K562 (cell line): ENCODE measurements at regions not wholly inside any gene's neighbourhood (a gene's known extent, or its start where the extent isn't known, plus 50 kb on each side); places are given as distances from the start of the nearest gene placed in this dataset.
"Not testable (repeated sequence)": the region's sequence is repeated elsewhere in the genome, so short reads cannot be mapped to it uniquely, and the experiment has no call there.

Source experiments
- ATAC-seq: fragments of 200-7000 bp; cut with Tn5 transposase; 3 replicates; pipeline ENCODE4 v1.9.1; 2020; ENCODE audit warnings: moderate library complexity
- BruUV-seq: library from RNA; stranded (reverse); fragments of 400-500 nt; replicated peaks from 2 replicates; lab custom pipeline; 2021; lab: Mats Ljungman, UMichigan
- CTCF ChIA-PET: fragments of 300-600 bp; formaldehyde crosslinking; extraction: SDS; loops from one replicate; lab custom pipeline; 2021; ENCODE audit warnings: low intra/inter-chr PET ratio; lab: Yijun Ruan, JAX
- POLR2A ChIA-PET: fragments of 300-600, 350-650 bp; sonication (Branson Sonifier 250); formaldehyde crosslinking; extraction: SDS; loops from one replicate; lab custom pipeline; 2021; ENCODE audit warnings: antibody characterized with exemption, inconsistent platforms; lab: Yijun Ruan, JAX
- DNase-seq, 4 experiments: peaks; one replicate each; pipeline versions ENCODE4 v3.0.0 to v3.0.0-alpha.2; 2011 to 2018; ENCODE audit warnings: low spot score in 3 of 4, mixed read lengths in 3 of 4; ENCODE audit errors: extremely low read depth in 1 of 4
- FAIRE-seq: peaks from 2 replicates; lab custom pipeline; 2011; peaks lifted over from hg19 to GRCh38; lab: Jason Lieb, UNC
- H2AFZ ChIP-seq: 2 replicates; pipeline ENCODE4 v1.6.0; 2011; ENCODE audit warnings: low read depth, low read length, control low read depth, inconsistent platforms
- H3K27ac ChIP-seq: fragments of 200-600 bp; 3 replicates; pipeline ENCODE4 v1.8.0; 2011; ENCODE audit warnings: low read depth, mild to moderate bottlenecking, control low read depth, inconsistent platforms, low read length, moderate library complexity, mixed read lengths; ENCODE audit errors: extremely low read depth
- H3K27me3 ChIP-seq, 2 experiments: fragments of 300-600 bp in 1 of 2; 2 replicates in 1 of 2; 3 replicates in 1 of 2; pipeline versions ENCODE4 v1.6.0 to v1.8.0; 2011; ENCODE audit warnings: inconsistent platforms in 2 of 2, low read length in 2 of 2, mild to moderate bottlenecking in 1 of 2, mixed read lengths in 1 of 2, moderate library complexity in 1 of 2; ENCODE audit not compliant: control insufficient read depth in 2 of 2, insufficient read depth in 2 of 2
- H3K36me3 ChIP-seq: fragments of 300-600 bp; 3 replicates; pipeline ENCODE4 v1.8.0; 2011; ENCODE audit warnings: mild to moderate bottlenecking, low read length, inconsistent platforms; ENCODE audit not compliant: control insufficient read depth, insufficient read depth
- H3K4me1 ChIP-seq, 2 experiments: fragments of 200-600 bp in 1 of 2; replicated peaks in 1 of 2; 2 replicates in 1 of 2; 3 replicates in 1 of 2; pipeline versions ENCODE4 v1.5.1 to v1.8.0; 2011; ENCODE audit warnings: inconsistent platforms in 2 of 2, low read length in 2 of 2, mild to moderate bottlenecking in 1 of 2, mixed read lengths in 1 of 2, moderate library complexity in 1 of 2; ENCODE audit not compliant: control insufficient read depth in 2 of 2, insufficient read depth in 2 of 2
- H3K4me2 ChIP-seq: 2 replicates; pipeline ENCODE4 v1.6.1; 2011; ENCODE audit warnings: low read length, control low read depth, inconsistent platforms, mixed read lengths; ENCODE audit not compliant: insufficient read depth
- H3K4me3 ChIP-seq: fragments of 200-600 bp; sonication (generic), shearing (Covaris generic); 2 replicates; pipeline ENCODE4 v1.5.1; 2016; ENCODE audit warnings: control low read depth, inconsistent platforms
- H3K79me2 ChIP-seq: fragments of 200-600 bp; 3 replicates; pipeline ENCODE4 v1.8.0; 2011; ENCODE audit warnings: low read length, inconsistent platforms; ENCODE audit not compliant: control insufficient read depth, insufficient read depth
- H3K9ac ChIP-seq, 2 experiments: 2 replicates each; pipeline versions ENCODE4 v1.6.0 to v1.6.1; 2011; ENCODE audit warnings: low read depth in 2 of 2, low read length in 2 of 2, control low read depth in 1 of 2, inconsistent platforms in 1 of 2, mild to moderate bottlenecking in 1 of 2, mixed read lengths in 1 of 2; ENCODE audit not compliant: insufficient read depth in 1 of 2
- H3K9me1 ChIP-seq: one replicate; pipeline ENCODE4 v1.6.0; 2011; ENCODE audit warnings: inconsistent platforms, mild to moderate bottlenecking, low read length, moderate library complexity; ENCODE audit not compliant: control insufficient read depth, insufficient read depth
- H3K9me3 ChIP-seq: replicated peaks from 2 replicates; pipeline ENCODE4 v1.5.1; 2011; ENCODE audit warnings: low read depth, low read length, inconsistent platforms; ENCODE audit not compliant: control insufficient read depth, insufficient read depth
- H4K20me1 ChIP-seq: replicated peaks from 2 replicates; pipeline ENCODE4 v1.6.1; 2011; ENCODE audit warnings: low read length, inconsistent platforms, mixed read lengths; ENCODE audit not compliant: control insufficient read depth, insufficient read depth
- WGBS: fragments of 100-300 bp; shearing (Covaris generic); methylation state at CpG from one replicate; pipeline ENCODE4 v1.1.6; 2016; ENCODE audit warnings: low coverage, mixed read lengths; ENCODE audit not compliant: insufficient coverage; ENCODE audit errors: missing lambda C conversion rate; 5-methylcytosine and 5-hydroxymethylcytosine counted together
- in situ Hi-C: fragments of 300-500 bp; cut with MboI; formaldehyde crosslinking; loops from 4 replicates; pipeline ENCODE4 v1.15.0; 2018; ENCODE audit warnings: inconsistent platforms, mixed read lengths
- intact Hi-C: fragments of 100-400 bp; cut with micrococcal nuclease; formaldehyde crosslinking; loops from 2 replicates; pipeline ENCODE4 v1.14.2; 2022

DNA sequence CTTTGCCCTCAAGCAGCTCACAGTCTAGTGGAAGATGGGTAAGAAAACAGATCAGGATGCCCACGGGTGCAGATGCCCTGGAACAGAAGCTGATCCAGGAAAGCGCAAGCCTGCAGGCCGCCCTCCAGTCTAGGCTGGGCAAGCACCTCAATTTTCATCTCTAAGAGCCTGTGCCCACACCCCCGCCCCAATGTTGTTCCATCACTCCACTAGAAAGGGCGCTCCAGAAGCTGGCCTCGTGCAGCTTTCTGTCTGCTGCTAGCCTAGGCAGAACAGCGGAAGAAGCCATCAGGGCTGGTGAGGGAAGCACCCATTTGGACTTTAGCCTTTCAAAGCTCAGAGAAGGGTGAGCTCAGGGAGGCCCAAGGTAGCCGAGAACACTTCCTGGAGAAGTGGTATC, 527.1 kb downstream of the TP53TG3F start:
- DNase-seq, CTCF ChIA-PET, H3K4me1 ChIP-seq, ATAC-seq, in situ Hi-C loops, H3K79me2 ChIP-seq, POLR2A ChIA-PET, H3K4me3 ChIP-seq, H2AFZ ChIP-seq, H3K36me3 ChIP-seq, BruUV-seq, H3K9ac ChIP-seq, intact Hi-C loops, H3K27me3 ChIP-seq, H3K9me3 ChIP-seq, H4K20me1 ChIP-seq, H3K9me1 ChIP-seq, FAIRE-seq, H3K27ac ChIP-seq, H3K4me2 ChIP-seq: not testable (repeated sequence)
- 0% methylated on average over 3 of the region's 8 CpGs for WGBS

DNA sequence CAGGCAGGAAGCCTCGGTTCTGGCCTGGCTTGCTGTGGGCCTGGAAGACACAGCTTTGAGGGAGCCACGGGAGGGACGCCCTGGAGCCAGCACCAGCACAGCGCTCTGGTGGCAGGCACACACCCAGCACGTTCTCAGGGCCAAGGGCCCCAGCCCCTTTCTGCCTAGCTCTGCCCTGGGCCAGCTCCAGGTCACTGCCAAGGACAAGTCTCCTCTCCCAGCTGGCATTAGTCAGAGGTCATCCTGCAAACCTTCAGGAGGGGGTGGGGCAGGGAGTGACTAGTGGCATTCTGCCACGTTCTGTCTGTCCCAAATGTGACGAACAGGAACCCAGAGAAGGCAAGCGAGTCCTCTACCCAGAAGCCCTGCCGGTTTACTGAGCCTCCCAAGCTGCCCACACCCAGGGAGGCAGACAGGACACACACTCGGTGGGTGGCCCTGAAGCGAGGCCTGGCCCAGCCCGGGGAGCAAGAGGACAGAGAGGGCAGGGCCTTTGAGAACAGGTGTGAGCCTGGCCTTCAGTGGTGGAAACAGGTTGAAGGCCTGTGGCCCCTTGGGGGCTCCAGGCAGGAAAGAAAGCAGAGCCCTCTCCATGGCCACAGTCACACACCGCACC, 528.0 kb downstream of the TP53TG3F start:
- H3K9me3 ChIP-seq, in situ Hi-C loops, H3K79me2 ChIP-seq, H2AFZ ChIP-seq, H3K27ac ChIP-seq, BruUV-seq, DNase-seq, H3K4me1 ChIP-seq, H4K20me1 ChIP-seq, CTCF ChIA-PET, FAIRE-seq, intact Hi-C loops, H3K9me1 ChIP-seq, POLR2A ChIA-PET, H3K4me2 ChIP-seq, ATAC-seq, H3K27me3 ChIP-seq, H3K9ac ChIP-seq, H3K36me3 ChIP-seq, H3K4me3 ChIP-seq: not testable (repeated sequence)
- WGBS = 0% methylated on average over 3 of the region's 13 CpGs

DNA sequence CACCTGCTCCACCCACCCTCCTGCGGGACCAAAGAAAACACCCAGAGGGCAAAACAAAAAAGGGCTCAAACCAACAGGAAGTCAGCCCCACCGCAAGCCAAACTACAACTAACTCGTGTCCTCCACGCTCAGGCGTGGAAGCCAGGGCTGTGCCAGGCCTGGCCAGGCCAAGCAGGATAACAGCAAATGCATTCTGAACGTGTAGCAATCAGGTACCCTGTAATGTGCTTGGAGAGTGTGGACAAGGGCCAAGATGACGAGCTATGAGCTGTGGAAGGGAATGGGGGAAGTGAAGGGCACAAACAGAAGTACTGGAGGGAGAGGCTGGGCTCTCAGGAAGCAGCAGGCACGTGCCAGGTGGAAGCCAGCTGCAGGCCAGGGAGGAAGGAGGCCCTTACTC, 528.6 kb downstream of the TP53TG3F start:
- CTCF ChIA-PET, H3K36me3 ChIP-seq, H3K79me2 ChIP-seq, DNase-seq, BruUV-seq, FAIRE-seq, H2AFZ ChIP-seq, H3K9me3 ChIP-seq, H3K9ac ChIP-seq, H3K4me2 ChIP-seq, H3K27ac ChIP-seq, H3K4me1 ChIP-seq, POLR2A ChIA-PET, H3K9me1 ChIP-seq, in situ Hi-C loops, H4K20me1 ChIP-seq, H3K27me3 ChIP-seq, intact Hi-C loops, H3K4me3 ChIP-seq, ATAC-seq: not testable (repeated sequence)
- no CpG with 5 or more reads among the region's 8 CpGs for WGBS

DNA sequence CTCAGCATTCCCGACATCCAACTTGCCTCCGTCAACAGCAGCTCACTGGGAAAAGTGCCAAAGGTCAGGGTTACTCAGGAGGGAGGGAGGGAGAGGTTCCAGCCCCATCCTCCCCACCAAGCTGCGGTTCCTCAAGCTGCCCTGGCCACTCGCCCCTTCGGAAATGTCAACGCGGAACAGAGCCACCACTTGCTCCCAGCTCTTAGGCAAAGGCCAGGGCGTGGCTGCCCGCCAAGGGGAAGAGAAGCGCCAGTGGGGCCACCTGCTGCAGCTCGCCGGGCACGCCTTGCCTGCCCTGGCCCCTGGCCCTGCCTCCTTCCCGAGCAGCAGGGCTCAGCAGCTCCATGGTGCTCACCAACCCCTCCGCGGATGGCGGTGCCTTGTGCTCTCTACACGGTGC, 531.1 kb downstream of the TP53TG3F start:
- H3K36me3 ChIP-seq, DNase-seq, H3K27me3 ChIP-seq, CTCF ChIA-PET, in situ Hi-C loops, H3K27ac ChIP-seq, H3K4me1 ChIP-seq, ATAC-seq, H3K9ac ChIP-seq, H3K4me2 ChIP-seq, H3K9me1 ChIP-seq, H3K79me2 ChIP-seq, H3K9me3 ChIP-seq, H3K4me3 ChIP-seq, H4K20me1 ChIP-seq, H2AFZ ChIP-seq, POLR2A ChIA-PET, intact Hi-C loops, FAIRE-seq, BruUV-seq: not testable (repeated sequence)
- WGBS = no CpG with 5 or more reads among the region's 18 CpGs
